Liver (tissue), 8 donors: ENCODE measurements at regions not wholly inside any gene's neighbourhood (a gene's known extent, or its start where the extent isn't known, plus 50 kb on each side); places are given as distances from the start of the nearest gene placed in this dataset.

Source experiments
- DNase-seq: peaks from one replicate; pipeline ENCODE4 v3.0.0-alpha.2; 2017; ENCODE audit warnings: low spot score
- H3K27ac ChIP-seq, 2 donors: one replicate each; pipeline ENCODE4 v1.7.0; 2013; ENCODE audit warnings: inconsistent platforms in 2 of 2, low read length in 2 of 2, control low read depth in 1 of 2, low read depth in 1 of 2, mild to moderate bottlenecking in 1 of 2
- H3K27me3 ChIP-seq, 4 donors: one replicate each; pipeline versions ENCODE4 v1.6.1 to v1.7.0; 2013; ENCODE audit warnings: low read length in 3 of 4, inconsistent platforms in 1 of 4, mild to moderate bottlenecking in 1 of 4, moderate library complexity in 1 of 4; ENCODE audit not compliant: control insufficient read depth in 4 of 4, insufficient read depth in 4 of 4
- H3K36me3 ChIP-seq, 4 donors: one replicate each; pipeline versions ENCODE4 v1.6.1 to v1.7.0; 2013; ENCODE audit warnings: low read length in 3 of 4, mild to moderate bottlenecking in 3 of 4, low read depth in 1 of 4, moderate library complexity in 1 of 4; ENCODE audit not compliant: control insufficient read depth in 4 of 4, insufficient read depth in 3 of 4
- H3K4me1 ChIP-seq, 4 donors: one replicate each; pipeline versions ENCODE4 v1.6.1 to v1.7.0; 2013; ENCODE audit warnings: low read length in 3 of 4, mild to moderate bottlenecking in 3 of 4, moderate library complexity in 1 of 4; ENCODE audit not compliant: control insufficient read depth in 4 of 4, insufficient read depth in 4 of 4
- H3K4me3 ChIP-seq, 3 donors: one replicate each; pipeline versions ENCODE4 v1.6.1 to v1.7.0; 2013; ENCODE audit warnings: low read length in 3 of 3, control low read depth in 1 of 3, low read depth in 1 of 3, mild to moderate bottlenecking in 1 of 3
- H3K9ac ChIP-seq, 2 donors: one replicate each; pipeline ENCODE4 v1.7.0; 2013; ENCODE audit warnings: low read length in 2 of 2, mild to moderate bottlenecking in 2 of 2, moderate library complexity in 2 of 2, control low read depth in 1 of 2, low read depth in 1 of 2
- H3K9me3 ChIP-seq, 4 donors: one replicate each; pipeline versions ENCODE4 v1.6.1 to v1.7.0; 2013; ENCODE audit warnings: low read length in 3 of 4; ENCODE audit not compliant: control insufficient read depth in 4 of 4
- ATF3 ChIP-seq: IDR thresholded peaks from 2 replicates; pipeline ENCODE4 v1.6.1; 2016; ENCODE audit warnings: antibody characterized with exemption
- CTCF ChIP-seq: fragments of 150-350 bp; IDR thresholded peaks from 2 replicates; pipeline ENCODE4 v1.5.1; 2017; ENCODE audit warnings: improper control_type of control experiment, low read depth, low read length; ENCODE audit not compliant: missing input control
- EGR1 ChIP-seq, 2 donors: IDR thresholded peaks; 2 replicates each; pipeline ENCODE4 v1.6.1; 2016 to 2018; ENCODE audit warnings: antibody characterized with exemption in 2 of 2, low read depth in 2 of 2
- FOXA1 ChIP-seq: IDR thresholded peaks from 2 replicates; pipeline ENCODE4 v1.6.1; 2016; ENCODE audit warnings: antibody characterized with exemption
- FOXA2 ChIP-seq: IDR thresholded peaks from 2 replicates; pipeline ENCODE4 v1.6.1; 2016; ENCODE audit warnings: antibody characterized with exemption
- GABPA ChIP-seq, 2 donors: IDR thresholded peaks in 1 of 2; conservative IDR thresholded peaks in 1 of 2; 2 replicates each; pipeline ENCODE4 v1.6.1; 2016; ENCODE audit warnings: antibody characterized with exemption in 2 of 2, mild to moderate bottlenecking in 1 of 2, moderate library complexity in 1 of 2
- HNF4A ChIP-seq, 2 donors: conservative IDR thresholded peaks; 2 replicates each; pipeline ENCODE4 v1.6.1; 2016; ENCODE audit warnings: antibody characterized with exemption in 2 of 2, mild to moderate bottlenecking in 2 of 2
- HNF4G ChIP-seq: IDR thresholded peaks from 2 replicates; pipeline ENCODE4 v1.6.1; 2016; ENCODE audit warnings: antibody characterized with exemption
- JUND ChIP-seq, 2 donors: IDR thresholded peaks; 2 replicates each; pipeline ENCODE4 v1.6.1; 2016; ENCODE audit warnings: antibody characterized with exemption in 2 of 2
- MAX ChIP-seq: IDR thresholded peaks from 2 replicates; pipeline ENCODE4 v1.6.1; 2016; ENCODE audit warnings: antibody characterized with exemption
- NR2F2 ChIP-seq: IDR thresholded peaks from 2 replicates; pipeline ENCODE4 v1.6.1; 2016; ENCODE audit warnings: antibody characterized with exemption
- RAD21 ChIP-seq, 2 donors: IDR thresholded peaks; 2 replicates each; pipeline ENCODE4 v1.6.1; 2016; ENCODE audit warnings: antibody characterized with exemption in 2 of 2, mild to moderate bottlenecking in 2 of 2
- REST ChIP-seq: IDR thresholded peaks from 2 replicates; pipeline ENCODE4 v1.6.1; 2016; ENCODE audit warnings: antibody characterized with exemption, mild to moderate bottlenecking
- SP1 ChIP-seq: IDR thresholded peaks from 2 replicates; pipeline ENCODE4 v1.6.1; 2018; ENCODE audit warnings: antibody characterized with exemption, mild to moderate bottlenecking
- TAF1 ChIP-seq: conservative IDR thresholded peaks from 2 replicates; pipeline ENCODE4 v1.6.1; 2016; ENCODE audit warnings: antibody characterized with exemption, mild to moderate bottlenecking
- YY1 ChIP-seq: IDR thresholded peaks from 2 replicates; pipeline ENCODE4 v1.6.1; 2016; ENCODE audit warnings: antibody characterized with exemption, mild to moderate bottlenecking
- ZBTB33 ChIP-seq: IDR thresholded peaks from 2 replicates; pipeline ENCODE4 v1.6.1; 2016; ENCODE audit warnings: antibody characterized with exemption
- WGBS: extraction: QIAGEN DNeasy Blood & Tissue Kit; methylation state at CpG from one replicate; pipeline ENCODE4 v1.1.7; 2013; 5-methylcytosine and 5-hydroxymethylcytosine counted together
- donor health status: healthy.
- donor health status: healthy.
- donor health status: healthy.
- donor health status: healthy.
- donor health status: healthy.

- TF ChIP-seq EGR1 (IDR thresholded peaks at IDR 0.05; ENCODE audit: low read depth in 2 of 2) (no peak), ATF3 (no peak), RAD21 (IDR thresholded peaks at IDR 0.05) (no peak), FOXA2 (no peak), JUND (IDR thresholded peaks at IDR 0.05) (no peak), REST (no peak), GABPA (IDR thresholded peaks at IDR 0.05 in 1 of 2, conservative IDR thresholded peaks at IDR 0.05 in 1 of 2) (no peak), CTCF (no peak), HNF4A (conservative IDR thresholded peaks at IDR 0.05) (no peak), MAX (no peak), YY1 (no peak), HNF4G (no peak), SP1 (no peak), NR2F2 (no peak), ZBTB33 (no peak), FOXA1 (no peak), TAF1 (no peak)
- no peak overlapping the region for H3K4me3 ChIP-seq
- H3K27ac ChIP-seq = no peak overlapping the region
- no peak overlapping the region for H3K9ac ChIP-seq
- no peak for DNase-seq
- H3K4me1 ChIP-seq = no peaks in the 10 kb centered on the region
- peaks cover 0 to 3% (median 1%) of the 10 kb centered on the region in 4 donors for H3K27me3 ChIP-seq
- no peaks in the 10 kb centered on the region for H3K36me3 ChIP-seq
- 85% methylated on average over 22 of the region's 22 CpGs for WGBS
- H3K9me3 ChIP-seq = peaks cover 0 to 3% (median 1%) of the 10 kb centered on the region in 4 donors
Observed at GRCh38 chr20:57053793-57054552, 212.5 kb downstream of the BMP7 start.
